Peyer's patch (tissue), 4 donors: ENCODE measurements at regions not wholly inside any gene's neighbourhood (a gene's known extent, or its start where the extent isn't known, plus 50 kb on each side); places are given as distances from the start of the nearest gene placed in this dataset.

ENCODE experiments used
- DNase-seq, 3 donors: peaks; one replicate each; pipeline ENCODE4 v3.0.0-alpha.2; 2017 to 2019
- H3K27ac ChIP-seq, 4 donors: fragments of 200-600 bp; sonication (generic); one replicate each; pipeline ENCODE4 v1.5.1; 2016 to 2019
- H3K27me3 ChIP-seq, 2 donors: fragments of 200-600 bp; sonication (generic); one replicate each; pipeline ENCODE4 v1.5.1; 2019
- H3K36me3 ChIP-seq, 3 donors: fragments of 200-600 bp; sonication (generic); one replicate each; pipeline ENCODE4 v1.5.1; 2016 to 2019
- H3K4me1 ChIP-seq, 4 donors: fragments of 200-600 bp; sonication (generic); one replicate each; pipeline ENCODE4 v1.5.1; 2016 to 2019
- H3K4me3 ChIP-seq, 4 donors: fragments of 200-600 bp; sonication (generic); 1 replicate in 3 of 4; 2 replicates in 1 of 4; pipeline ENCODE4 v1.5.1; 2016 to 2019; ENCODE audit warnings: mild to moderate bottlenecking in 1 of 4
- H3K9me3 ChIP-seq, 4 donors: fragments of 200-600 bp; sonication (generic); one replicate each; pipeline ENCODE4 v1.5.1; 2016 to 2019; ENCODE audit warnings: mild to moderate bottlenecking in 1 of 4
- POLR2A ChIP-seq, 2 donors: fragments of 450-650 bp; IDR thresholded peaks; one replicate each; pipeline ENCODE4 v1.5.1; 2017; ENCODE audit warnings: antibody characterized with exemption in 2 of 2, mild to moderate bottlenecking in 2 of 2, moderate library complexity in 2 of 2
- TF ChIP-seq, protein P1 (sequence below), 6 experiments: fragments of 450-650 bp in 4 of 6; fragments of 200-600 bp in 2 of 6; sonication (generic) in 1 of 6; IDR thresholded peaks; one replicate each; pipeline ENCODE4 v1.5.1; 2017 to 2019; ENCODE audit warnings: antibody characterized with exemption in 6 of 6, mild to moderate bottlenecking in 3 of 6, moderate library complexity in 1 of 6

- no peak for DNase-seq
- Histone ChIP-seq H3K36me3 (no peaks in the 10 kb centered on the region), H3K27me3 (no peaks in the 10 kb centered on the region), H3K4me1 (no peaks in the 10 kb centered on the region), H3K4me3 (no peak overlapping the region), H3K9me3 (no peaks in the 10 kb centered on the region), H3K27ac (no peak overlapping the region)
- TF ChIP-seq, protein P1, sequence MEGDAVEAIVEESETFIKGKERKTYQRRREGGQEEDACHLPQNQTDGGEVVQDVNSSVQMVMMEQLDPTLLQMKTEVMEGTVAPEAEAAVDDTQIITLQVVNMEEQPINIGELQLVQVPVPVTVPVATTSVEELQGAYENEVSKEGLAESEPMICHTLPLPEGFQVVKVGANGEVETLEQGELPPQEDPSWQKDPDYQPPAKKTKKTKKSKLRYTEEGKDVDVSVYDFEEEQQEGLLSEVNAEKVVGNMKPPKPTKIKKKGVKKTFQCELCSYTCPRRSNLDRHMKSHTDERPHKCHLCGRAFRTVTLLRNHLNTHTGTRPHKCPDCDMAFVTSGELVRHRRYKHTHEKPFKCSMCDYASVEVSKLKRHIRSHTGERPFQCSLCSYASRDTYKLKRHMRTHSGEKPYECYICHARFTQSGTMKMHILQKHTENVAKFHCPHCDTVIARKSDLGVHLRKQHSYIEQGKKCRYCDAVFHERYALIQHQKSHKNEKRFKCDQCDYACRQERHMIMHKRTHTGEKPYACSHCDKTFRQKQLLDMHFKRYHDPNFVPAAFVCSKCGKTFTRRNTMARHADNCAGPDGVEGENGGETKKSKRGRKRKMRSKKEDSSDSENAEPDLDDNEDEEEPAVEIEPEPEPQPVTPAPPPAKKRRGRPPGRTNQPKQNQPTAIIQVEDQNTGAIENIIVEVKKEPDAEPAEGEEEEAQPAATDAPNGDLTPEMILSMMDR (IDR thresholded peaks at IDR 0.05), result no peak
- TF ChIP-seq POLR2A (IDR thresholded peaks at IDR 0.05), result no peak
Observed at GRCh38 chr4:54496412-54496811, 161.3 kb upstream of the KIT start.

DNA sequence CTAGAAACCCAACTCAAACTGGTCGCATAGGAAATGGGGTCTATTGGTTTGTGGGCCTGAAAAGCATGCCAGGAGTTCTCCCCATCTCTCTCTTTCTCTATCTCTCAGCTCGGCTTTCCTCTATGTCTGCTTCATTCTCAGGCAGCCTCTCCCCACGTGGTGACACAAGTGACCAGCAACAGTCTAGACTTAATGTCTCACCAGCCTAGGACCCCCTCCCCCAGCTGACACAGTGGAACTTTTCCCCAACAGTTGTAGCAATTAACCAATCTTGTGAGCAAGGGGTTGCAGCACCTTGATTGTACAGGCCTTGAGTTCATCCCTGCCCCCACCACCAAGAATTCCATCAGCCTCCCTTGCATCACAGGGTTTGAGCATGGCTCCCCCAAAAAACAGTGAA lies 159.8 kb upstream of the KIT start:
- DNase-seq, result no peak
- TF ChIP-seq, protein P1 (IDR thresholded peaks at IDR 0.05), result no peak
- TF ChIP-seq POLR2A (IDR thresholded peaks at IDR 0.05), result no peak
- no peaks in the 10 kb centered on the region for H3K9me3 ChIP-seq
- no peaks in the 10 kb centered on the region for H3K27me3 ChIP-seq
- H3K4me3 ChIP-seq, result no peak overlapping the region
- H3K36me3 ChIP-seq, result no peaks in the 10 kb centered on the region
- H3K27ac ChIP-seq, result no peak overlapping the region
- no peaks in the 10 kb centered on the region for H3K4me1 ChIP-seq

DNA sequence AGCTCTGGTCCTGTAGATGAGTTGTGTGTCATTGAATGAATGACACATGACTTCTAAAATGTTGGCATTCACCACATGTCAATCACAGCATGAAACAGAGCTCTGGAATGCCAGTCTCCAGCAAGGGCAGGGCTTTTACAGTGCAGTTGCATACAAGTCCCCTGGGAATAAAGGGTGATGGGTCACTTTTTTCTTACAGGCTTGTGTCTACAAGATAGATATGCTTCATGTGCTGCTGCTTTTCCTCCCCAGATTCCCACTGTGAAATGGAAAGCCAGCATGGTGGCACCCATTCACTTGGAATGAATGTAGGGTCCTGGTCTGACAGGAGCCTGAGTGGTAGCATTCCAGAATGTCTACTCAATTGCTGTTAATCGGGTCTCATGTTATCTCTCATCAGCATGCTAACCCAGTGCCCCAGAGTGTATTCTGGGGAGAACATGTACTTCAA lies 159.1 kb upstream of the KIT start:
- Histone ChIP-seq H3K4me1 (no peaks in the 10 kb centered on the region), H3K27ac (no peak overlapping the region), H3K9me3 (no peaks in the 10 kb centered on the region), H3K4me3 (no peak overlapping the region), H3K27me3 (no peaks in the 10 kb centered on the region), H3K36me3 (no peaks in the 10 kb centered on the region)
- no peak for DNase-seq
- TF ChIP-seq POLR2A (IDR thresholded peaks at IDR 0.05), result no peak

- Histone ChIP-seq H3K36me3 (no peaks in the 10 kb centered on the region), H3K27me3 (no peaks in the 10 kb centered on the region), H3K4me3 (no peak overlapping the region), H3K9me3 (no peaks in the 10 kb centered on the region), H3K4me1 (no peaks in the 10 kb centered on the region), H3K27ac (no peak overlapping the region)
- no peak for DNase-seq
- TF ChIP-seq, protein P1 (IDR thresholded peaks at IDR 0.05), result no peak
- TF ChIP-seq POLR2A (IDR thresholded peaks at IDR 0.05), result no peak
Observed at GRCh38 chr4:54499308-54500074, 158.3 kb upstream of the KIT start.

- Histone ChIP-seq H3K27ac (no peak overlapping the region), H3K4me1 (no peaks in the 10 kb centered on the region), H3K9me3 (peaks cover 0 to 5% (median 0%) of the 10 kb centered on the region in 4 donors), H3K27me3 (no peaks in the 10 kb centered on the region), H3K4me3 (no peak overlapping the region), H3K36me3 (no peaks in the 10 kb centered on the region)
- no peak for DNase-seq
- no peak for TF ChIP-seq POLR2A (IDR thresholded peaks at IDR 0.05)
- TF ChIP-seq, protein P1 (IDR thresholded peaks at IDR 0.05), result no peak
Observed at GRCh38 chr4:54505362-54505761, 152.4 kb upstream of the KIT start.

- peaks cover 0 to 5% (median 0%) of the 10 kb centered on the region in 4 donors for H3K9me3 ChIP-seq
- H3K27ac ChIP-seq, result no peak overlapping the region
- no peaks in the 10 kb centered on the region for H3K36me3 ChIP-seq
- no peaks in the 10 kb centered on the region for H3K4me1 ChIP-seq
- DNase-seq, result no peak
- H3K4me3 ChIP-seq, result no peak overlapping the region
- H3K27me3 ChIP-seq, result no peaks in the 10 kb centered on the region
- TF ChIP-seq POLR2A (IDR thresholded peaks at IDR 0.05), result no peak
Observed at GRCh38 chr4:54505996-54506395, 151.8 kb upstream of the KIT start.
